Sigmoid colon (tissue), 4 donors: ENCODE measurements at regions not wholly inside any gene's neighbourhood (a gene's known extent, or its start where the extent isn't known, plus 50 kb on each side); places are given as distances from the start of the nearest gene placed in this dataset.

Experiments used
- POLR2AphosphoS5 ChIP-seq, 4 donors: sonication (generic); formaldehyde crosslinking; IDR thresholded peaks; one replicate each; pipeline ENCODE4 v1.6.1; 2017; ENCODE audit warnings: antibody characterized with exemption in 4 of 4
- TF ChIP-seq, protein P1 (sequence below), 4 experiments: fragments of 450-650 bp in 3 of 4; fragments of 200-600 bp in 1 of 4; IDR thresholded peaks; one replicate each; pipeline ENCODE4 v1.5.1; 2016 to 2019; ENCODE audit warnings: antibody characterized with exemption in 4 of 4, mild to moderate bottlenecking in 3 of 4, moderate library complexity in 2 of 4

DNA sequence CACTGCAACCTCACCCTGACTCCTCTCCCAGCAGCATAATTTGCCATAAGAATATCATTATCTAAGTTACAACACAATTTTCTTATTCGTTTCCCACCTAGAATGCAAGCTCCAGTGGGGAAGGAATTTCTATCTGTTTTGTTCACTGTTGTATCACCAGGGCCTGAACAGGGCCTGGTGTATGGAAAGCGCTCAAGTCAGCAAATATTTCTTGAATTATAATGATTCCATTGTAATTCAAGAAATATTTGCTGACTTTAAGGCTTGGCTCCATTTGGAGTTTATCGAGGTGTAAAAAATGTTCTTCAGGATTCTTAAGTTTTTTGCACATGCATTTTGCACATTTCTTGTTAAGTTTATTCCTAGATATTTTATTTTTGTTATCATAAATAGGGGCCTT is 58.4 kb downstream of the RBFOX3 start:
- no peak for TF ChIP-seq POLR2AphosphoS5 (IDR thresholded peaks at IDR 0.05)
- TF ChIP-seq, protein P1, sequence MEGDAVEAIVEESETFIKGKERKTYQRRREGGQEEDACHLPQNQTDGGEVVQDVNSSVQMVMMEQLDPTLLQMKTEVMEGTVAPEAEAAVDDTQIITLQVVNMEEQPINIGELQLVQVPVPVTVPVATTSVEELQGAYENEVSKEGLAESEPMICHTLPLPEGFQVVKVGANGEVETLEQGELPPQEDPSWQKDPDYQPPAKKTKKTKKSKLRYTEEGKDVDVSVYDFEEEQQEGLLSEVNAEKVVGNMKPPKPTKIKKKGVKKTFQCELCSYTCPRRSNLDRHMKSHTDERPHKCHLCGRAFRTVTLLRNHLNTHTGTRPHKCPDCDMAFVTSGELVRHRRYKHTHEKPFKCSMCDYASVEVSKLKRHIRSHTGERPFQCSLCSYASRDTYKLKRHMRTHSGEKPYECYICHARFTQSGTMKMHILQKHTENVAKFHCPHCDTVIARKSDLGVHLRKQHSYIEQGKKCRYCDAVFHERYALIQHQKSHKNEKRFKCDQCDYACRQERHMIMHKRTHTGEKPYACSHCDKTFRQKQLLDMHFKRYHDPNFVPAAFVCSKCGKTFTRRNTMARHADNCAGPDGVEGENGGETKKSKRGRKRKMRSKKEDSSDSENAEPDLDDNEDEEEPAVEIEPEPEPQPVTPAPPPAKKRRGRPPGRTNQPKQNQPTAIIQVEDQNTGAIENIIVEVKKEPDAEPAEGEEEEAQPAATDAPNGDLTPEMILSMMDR (IDR thresholded peaks at IDR 0.05) = no peak
